OCI-LY1 (cell line): ENCODE measurements at regions not wholly inside any gene's neighbourhood (a gene's known extent, or its start where the extent isn't known, plus 50 kb on each side); places are given as distances from the start of the nearest gene placed in this dataset.

Experiments
- H2AFZ ChIP-seq: fragments of 200-600 bp; sonication (generic), shearing (Covaris generic); 2 replicates; pipeline ENCODE4 v1.6.0; 2014; ENCODE audit warnings: antibody characterized with exemption, mild to moderate bottlenecking, low read length
- H3F3A ChIP-seq: fragments of 200-600 bp; sonication (generic), shearing (Covaris generic); 2 replicates; pipeline ENCODE4 v1.6.0; 2014; ENCODE audit warnings: mild to moderate bottlenecking, antibody characterized with exemption, low read length, moderate library complexity; ENCODE audit not compliant: insufficient read depth
- H3K27ac ChIP-seq: fragments of 200-600 bp; sonication (generic); 2 replicates; pipeline ENCODE4 v1.5.1; 2014; ENCODE audit warnings: low read length, mixed run types, mild to moderate bottlenecking, low read depth; ENCODE audit not compliant: poor library complexity, severe bottlenecking
- H3K27me3 ChIP-seq: fragments of 200-600 bp; sonication (generic); 2 replicates; pipeline ENCODE4 v1.6.0; 2014; ENCODE audit warnings: antibody characterized with exemption, mild to moderate bottlenecking, low read length, moderate library complexity; ENCODE audit not compliant: insufficient read depth
- H3K36me3 ChIP-seq: fragments of 200-600 bp; sonication (generic); 2 replicates; pipeline ENCODE4 v1.6.1; 2014; ENCODE audit warnings: mild to moderate bottlenecking, antibody characterized with exemption, low read length, moderate library complexity, mixed read lengths; ENCODE audit not compliant: insufficient read depth
- H3K4me1 ChIP-seq: fragments of 200-600 bp; sonication (generic); 2 replicates; pipeline ENCODE4 v1.5.1; 2014; ENCODE audit warnings: mild to moderate bottlenecking, low read length, moderate library complexity; ENCODE audit not compliant: insufficient read depth, severe bottlenecking
- H3K4me2 ChIP-seq: fragments of 200-600 bp; sonication (generic), shearing (Covaris generic); 2 replicates; pipeline ENCODE4 v1.6.1; 2014; ENCODE audit warnings: low read length
- H3K4me3 ChIP-seq: fragments of 200-600 bp; sonication (generic); 2 replicates; pipeline ENCODE4 v1.5.1; 2014; ENCODE audit warnings: low read length, low read depth, mild to moderate bottlenecking, mixed read lengths; ENCODE audit not compliant: poor library complexity, severe bottlenecking
- H3K79me2 ChIP-seq: fragments of 200-600 bp; shearing (Covaris generic); 2 replicates; pipeline ENCODE4 v1.6.1; 2016; ENCODE audit warnings: mixed run types, low read length, mixed read lengths; ENCODE audit not compliant: insufficient read depth
- H3K9ac ChIP-seq: fragments of 200-600 bp; sonication (generic), shearing (Covaris generic); 2 replicates; pipeline ENCODE4 v1.6.1; 2014; ENCODE audit warnings: mild to moderate bottlenecking, low read length, mixed read lengths
- H3K9me2 ChIP-seq: fragments of 200-600 bp; sonication (generic), shearing (Covaris generic); 2 replicates; pipeline ENCODE4 v1.6.1; 2014; ENCODE audit warnings: low read depth, mild to moderate bottlenecking, low read length, mixed read lengths
- H3K9me3 ChIP-seq: fragments of 200-600 bp; shearing (Covaris generic); 2 replicates; pipeline ENCODE4 v1.6.1; 2014; ENCODE audit warnings: low read length, mixed read lengths
- H4K20me1 ChIP-seq: fragments of 200-600 bp; sonication (generic), shearing (Covaris generic); 2 replicates; pipeline ENCODE4 v1.6.0; 2016; ENCODE audit warnings: mild to moderate bottlenecking, low read length; ENCODE audit not compliant: insufficient read depth
- EZH2 ChIP-seq: fragments of 200-600 bp; sonication (generic), shearing (Covaris generic); IDR thresholded peaks from 2 replicates; pipeline ENCODE4 v1.8.0; 2017; ENCODE audit warnings: borderline replicate concordance, mixed run types, mild to moderate bottlenecking, antibody characterized with exemption, low read length, moderate library complexity, mixed read lengths
- TF ChIP-seq, protein P1 (sequence below): fragments of 200-600 bp; sonication (generic), shearing (Covaris generic); IDR thresholded peaks from 2 replicates; pipeline ENCODE4 v1.5.1; 2017; ENCODE audit warnings: mild to moderate bottlenecking, antibody characterized with exemption, low read length, moderate library complexity, mixed read lengths

DNA sequence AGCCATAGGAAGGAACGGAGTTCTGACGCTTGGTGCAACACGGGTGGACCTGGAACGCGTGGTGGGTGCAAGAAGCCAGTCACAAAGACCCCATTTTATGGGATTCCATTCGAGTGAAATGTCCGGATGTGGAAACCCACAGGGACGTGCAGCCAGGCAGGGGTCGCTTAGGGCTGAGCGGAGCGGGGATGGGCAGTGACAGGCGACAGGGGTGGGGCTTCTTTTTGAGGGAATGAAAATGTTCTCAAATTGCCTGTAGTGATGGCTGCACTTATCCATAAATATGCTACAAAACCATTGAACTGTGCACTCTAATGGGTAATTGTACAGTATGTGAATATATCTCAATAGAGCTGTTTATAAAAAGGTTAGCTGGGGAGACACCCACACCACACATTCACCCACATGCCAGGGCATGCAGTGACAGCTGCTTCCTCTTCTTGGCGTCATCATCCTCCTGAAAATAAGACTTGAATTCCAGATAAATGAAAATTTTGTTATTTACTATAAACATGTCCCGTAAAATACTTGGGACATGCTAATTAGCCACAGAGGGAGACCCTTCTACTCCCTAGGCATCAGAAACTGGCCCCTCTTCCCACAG lies 71.3 kb upstream of the OLFM1 start:
- Histone ChIP-seq H3K9ac (no peak overlapping the region), H2AFZ (no peak overlapping the region), H3K36me3 (no peaks in the 10 kb centered on the region), H3K4me3 (no peak overlapping the region), H3K9me3 (no peaks in the 10 kb centered on the region), H3K9me2 (no peaks in the 10 kb centered on the region), H3K27me3 (peaks cover 12% of the 10 kb centered on the region), H3K79me2 (no peaks in the 10 kb centered on the region), H3F3A (no peaks in the 10 kb centered on the region), H4K20me1 (no peaks in the 10 kb centered on the region), H3K4me1 (no peaks in the 10 kb centered on the region), H3K27ac (no peak overlapping the region), H3K4me2 (no peak overlapping the region)
- no peak for TF ChIP-seq EZH2
- TF ChIP-seq, protein P1, sequence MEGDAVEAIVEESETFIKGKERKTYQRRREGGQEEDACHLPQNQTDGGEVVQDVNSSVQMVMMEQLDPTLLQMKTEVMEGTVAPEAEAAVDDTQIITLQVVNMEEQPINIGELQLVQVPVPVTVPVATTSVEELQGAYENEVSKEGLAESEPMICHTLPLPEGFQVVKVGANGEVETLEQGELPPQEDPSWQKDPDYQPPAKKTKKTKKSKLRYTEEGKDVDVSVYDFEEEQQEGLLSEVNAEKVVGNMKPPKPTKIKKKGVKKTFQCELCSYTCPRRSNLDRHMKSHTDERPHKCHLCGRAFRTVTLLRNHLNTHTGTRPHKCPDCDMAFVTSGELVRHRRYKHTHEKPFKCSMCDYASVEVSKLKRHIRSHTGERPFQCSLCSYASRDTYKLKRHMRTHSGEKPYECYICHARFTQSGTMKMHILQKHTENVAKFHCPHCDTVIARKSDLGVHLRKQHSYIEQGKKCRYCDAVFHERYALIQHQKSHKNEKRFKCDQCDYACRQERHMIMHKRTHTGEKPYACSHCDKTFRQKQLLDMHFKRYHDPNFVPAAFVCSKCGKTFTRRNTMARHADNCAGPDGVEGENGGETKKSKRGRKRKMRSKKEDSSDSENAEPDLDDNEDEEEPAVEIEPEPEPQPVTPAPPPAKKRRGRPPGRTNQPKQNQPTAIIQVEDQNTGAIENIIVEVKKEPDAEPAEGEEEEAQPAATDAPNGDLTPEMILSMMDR, result no peak

DNA sequence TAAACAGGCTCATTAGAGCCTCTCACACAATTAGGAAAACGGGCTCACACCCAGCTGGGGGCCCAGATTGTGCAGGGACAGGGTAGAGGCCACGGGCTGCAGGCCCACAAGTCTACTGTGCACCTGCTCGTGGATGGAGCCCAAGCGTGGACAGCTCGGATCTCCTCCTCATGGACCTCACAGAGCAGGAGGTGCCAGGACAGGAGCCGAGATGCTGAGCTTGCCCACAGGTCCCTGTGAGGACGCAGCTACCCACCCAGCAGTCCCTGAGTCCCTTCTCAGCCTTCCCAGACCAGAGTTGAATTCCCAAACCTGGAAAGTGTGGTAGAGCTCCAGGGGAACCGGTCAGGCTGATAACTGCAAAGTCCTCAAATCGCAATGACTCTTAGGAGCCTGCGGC lies 70.6 kb upstream of the OLFM1 start:
- peaks cover 15% of the 10 kb centered on the region for H3K27me3 ChIP-seq

GRCh38 chr9:135017899-135018298 lies 69.6 kb upstream of the OLFM1 start:
- TF ChIP-seq, protein P1, result no peak
- TF ChIP-seq EZH2, result no peak
- H3K27me3 ChIP-seq, result peaks cover 22% of the 10 kb centered on the region

More for the DNA sequence above, 70.6 kb upstream of the OLFM1 start:
- no peaks in the 10 kb centered on the region for H3K9me2 ChIP-seq
- H3K4me2 ChIP-seq, result no peak overlapping the region
- H3K4me1 ChIP-seq, result no peaks in the 10 kb centered on the region
- TF ChIP-seq, protein P1, result no peak
- TF ChIP-seq EZH2, result no peak
- no peaks in the 10 kb centered on the region for H3K9me3 ChIP-seq
- no peaks in the 10 kb centered on the region for H3K36me3 ChIP-seq
- no peak overlapping the region for H3K27ac ChIP-seq
- no peak overlapping the region for H3K9ac ChIP-seq
- H3K4me3 ChIP-seq, result no peak overlapping the region
- no peaks in the 10 kb centered on the region for H3K79me2 ChIP-seq
- no peaks in the 10 kb centered on the region for H4K20me1 ChIP-seq
- H2AFZ ChIP-seq, result no peak overlapping the region
- no peaks in the 10 kb centered on the region for H3F3A ChIP-seq

More at GRCh38 chr9:135017899-135018298, 69.6 kb upstream of the OLFM1 start:
- Histone ChIP-seq H3K9ac (no peak overlapping the region), H3K4me3 (no peak overlapping the region), H3K9me2 (no peaks in the 10 kb centered on the region), H3K79me2 (no peaks in the 10 kb centered on the region), H3F3A (no peaks in the 10 kb centered on the region), H3K36me3 (no peaks in the 10 kb centered on the region), H4K20me1 (no peaks in the 10 kb centered on the region), H3K4me1 (no peaks in the 10 kb centered on the region), H3K9me3 (no peaks in the 10 kb centered on the region), H2AFZ (no peak overlapping the region), H3K27ac (no peak overlapping the region), H3K4me2 (no peak overlapping the region)
